Skeletal muscle cell (primary cell): ENCODE measurements at regions not wholly inside any gene's neighbourhood (a gene's known extent, or its start where the extent isn't known, plus 50 kb on each side); places are given as distances from the start of the nearest gene placed in this dataset.
"Not testable (repeated sequence)": the region's sequence is repeated elsewhere in the genome, so short reads cannot be mapped to it uniquely, and the experiment has no call there.

ENCODE experiments used
- DNase-seq: peaks from one replicate; pipeline ENCODE4 v3.0.0-alpha.2; 2010; ENCODE audit warnings: low read depth
- H3K4me3 ChIP-seq: 2 replicates; pipeline ENCODE4 v1.5.1; 2011; ENCODE audit warnings: low read depth, mild to moderate bottlenecking, control low read depth, low read length, moderate library complexity

- not testable (repeated sequence) for H3K4me3 ChIP-seq, DNase-seq
Measured at GRCh38 chrX:76774912-76775311, 347.4 kb downstream of the MAGEE1 start.

- no peak for DNase-seq
- H3K4me3 ChIP-seq = no peak overlapping the region
Measured at GRCh38 chrX:76796311-76796710, 368.8 kb downstream of the MAGEE1 start.

DNA sequence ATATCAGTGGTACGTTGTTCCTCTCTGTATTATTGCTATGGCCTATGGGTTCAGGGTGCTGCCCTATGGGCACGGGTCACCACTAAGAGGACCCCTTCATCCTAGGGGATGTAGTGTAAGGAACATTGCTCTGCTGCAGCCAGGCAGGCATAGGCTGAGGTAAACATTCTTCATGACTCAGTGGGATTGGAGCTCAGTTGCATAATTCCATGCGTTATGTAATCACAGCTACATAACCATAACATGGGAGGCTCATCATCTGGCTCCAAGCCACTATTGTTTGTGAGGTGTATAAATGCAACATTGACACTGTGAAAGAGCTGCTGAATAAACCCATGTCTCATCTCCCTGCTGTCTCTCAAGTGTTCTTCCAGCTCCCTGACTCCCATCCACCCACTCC, 375.2 kb downstream of the MAGEE1 start:
- DNase-seq = no peak
- no peak overlapping the region for H3K4me3 ChIP-seq

DNA sequence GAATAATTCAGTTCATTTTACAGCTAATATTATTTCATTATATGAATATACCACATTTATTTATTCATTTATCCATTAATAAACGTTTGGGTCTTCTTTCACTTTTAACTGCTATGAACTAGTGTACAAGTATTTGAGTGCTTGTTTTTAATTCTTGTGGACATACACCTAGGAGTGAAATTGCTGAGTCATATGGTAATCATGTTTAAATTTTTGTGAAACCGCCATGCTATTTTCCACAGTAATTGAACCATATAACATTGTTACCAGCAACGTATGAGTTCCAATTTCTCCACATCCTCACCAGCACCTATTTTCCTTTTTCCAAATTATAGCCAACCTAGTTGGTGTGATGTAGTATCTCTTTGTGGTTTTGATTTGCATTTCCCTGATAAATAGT, 388.2 kb downstream of the MAGEE1 start:
- no peak overlapping the region for H3K4me3 ChIP-seq
- no peak for DNase-seq

DNA sequence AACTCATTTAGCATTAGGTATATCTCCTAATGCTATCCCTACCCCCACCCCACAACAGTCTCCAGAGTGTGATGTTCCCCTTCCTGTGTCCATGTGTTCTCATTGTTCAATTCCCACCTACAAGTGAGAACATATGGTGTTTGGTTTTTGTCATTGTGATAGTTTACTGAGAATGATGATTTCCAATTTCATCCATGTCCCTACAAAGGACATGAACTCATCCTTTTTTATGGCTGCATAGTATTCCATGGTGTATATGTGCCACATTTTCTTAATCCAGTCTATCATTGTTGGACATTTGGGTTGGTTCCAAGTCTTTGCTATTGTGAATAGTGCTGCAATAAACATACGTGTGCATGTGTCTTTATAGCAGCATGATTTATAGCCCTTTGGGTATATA, 389.8 kb downstream of the MAGEE1 start:
- DNase-seq, H3K4me3 ChIP-seq: not testable (repeated sequence)

GRCh38 chrX:76821276-76821675, 393.8 kb downstream of the MAGEE1 start:
- DNase-seq = no peak
- no peak overlapping the region for H3K4me3 ChIP-seq

DNA sequence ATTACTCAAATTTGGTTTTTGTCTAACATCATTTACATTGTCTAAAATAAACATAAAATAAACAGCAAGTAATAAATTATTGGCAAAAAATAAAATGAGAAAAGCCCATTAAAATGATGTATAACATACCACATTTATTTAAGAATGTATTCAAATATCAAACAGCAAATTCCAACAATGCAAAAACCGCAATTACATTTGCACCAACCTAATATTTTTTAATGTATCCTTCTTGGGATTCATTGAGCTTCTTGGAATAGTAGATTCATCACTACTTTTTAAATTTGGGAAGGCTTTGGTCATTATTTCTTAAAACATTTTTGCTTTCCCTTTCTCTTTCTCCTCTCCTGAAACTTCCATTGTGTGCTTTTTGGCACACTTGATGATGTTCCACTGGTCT, 400.2 kb downstream of the MAGEE1 start:
- DNase-seq = no peak
- no peak overlapping the region for H3K4me3 ChIP-seq

DNA sequence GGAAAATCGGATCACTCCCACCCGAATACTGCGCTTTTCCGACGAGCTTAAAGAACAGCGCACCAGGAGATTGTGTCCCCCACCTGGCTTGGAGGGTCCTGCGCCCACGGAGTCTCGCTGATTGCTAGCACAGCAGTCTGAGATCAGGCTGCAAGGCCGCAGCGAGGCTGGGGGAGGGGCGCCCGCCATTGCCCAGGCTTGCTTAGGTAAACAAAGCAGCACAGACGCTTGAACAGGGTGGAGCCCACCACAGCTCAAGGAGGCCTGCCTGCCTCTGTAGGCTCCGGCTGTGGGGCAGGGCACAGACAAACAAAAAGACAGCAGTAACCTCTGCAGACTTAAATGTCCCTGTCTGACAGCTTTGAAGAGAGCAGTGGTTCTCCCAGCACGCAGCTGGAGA, 413.4 kb downstream of the MAGEE1 start:
- not testable (repeated sequence) for DNase-seq, H3K4me3 ChIP-seq

GRCh38 chrX:76850851-76851250, 423.3 kb downstream of the MAGEE1 start:
- H3K4me3 ChIP-seq = no peak overlapping the region
- DNase-seq = no peak

GRCh38 chrX:76862509-76862908, 435.0 kb downstream of the MAGEE1 start:
- DNase-seq = no peak

DNA sequence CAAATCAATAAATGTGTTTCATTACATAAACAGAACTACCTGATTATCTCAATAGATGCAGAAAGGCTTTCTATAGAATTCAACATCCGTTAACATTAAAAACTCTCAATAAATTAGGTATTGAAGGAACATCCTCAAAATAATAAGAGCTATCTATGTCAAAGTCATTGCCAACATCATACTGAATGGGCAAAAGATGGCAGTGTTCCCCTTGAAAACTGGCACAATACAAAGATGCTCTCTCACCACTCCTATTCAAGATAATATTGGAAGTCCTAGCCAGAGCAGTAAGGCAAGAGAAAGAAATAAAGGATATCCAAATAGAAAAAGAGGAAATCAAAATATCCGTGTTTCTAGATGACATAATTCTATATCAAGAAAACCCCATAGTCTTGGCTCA, 466.4 kb downstream of the MAGEE1 start:
- DNase-seq = no peak
- no peak overlapping the region for H3K4me3 ChIP-seq

More at GRCh38 chrX:76862509-76862908, 435.0 kb downstream of the MAGEE1 start:
- no peak overlapping the region for H3K4me3 ChIP-seq

DNA sequence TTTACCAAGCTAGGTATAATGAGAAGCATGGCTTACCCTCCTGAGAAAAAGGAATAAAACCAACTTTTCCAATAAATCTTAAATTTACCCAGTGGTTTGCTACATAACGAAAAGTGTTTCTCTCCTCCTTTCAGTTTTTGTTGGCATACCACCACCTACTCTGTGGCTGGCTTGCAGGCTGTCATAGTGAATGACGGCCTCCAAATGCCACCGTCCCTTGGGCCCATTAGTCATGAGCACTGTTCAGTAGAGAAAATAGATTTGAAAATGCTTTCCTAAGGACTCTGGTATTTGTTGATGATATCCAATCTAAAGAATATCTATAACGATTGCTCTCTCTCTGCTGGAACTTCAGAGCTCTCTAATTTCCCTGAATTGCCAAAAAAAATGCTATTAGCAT, 488.3 kb downstream of the MAGEE1 start:
- no peak overlapping the region for H3K4me3 ChIP-seq
- no peak for DNase-seq

DNA sequence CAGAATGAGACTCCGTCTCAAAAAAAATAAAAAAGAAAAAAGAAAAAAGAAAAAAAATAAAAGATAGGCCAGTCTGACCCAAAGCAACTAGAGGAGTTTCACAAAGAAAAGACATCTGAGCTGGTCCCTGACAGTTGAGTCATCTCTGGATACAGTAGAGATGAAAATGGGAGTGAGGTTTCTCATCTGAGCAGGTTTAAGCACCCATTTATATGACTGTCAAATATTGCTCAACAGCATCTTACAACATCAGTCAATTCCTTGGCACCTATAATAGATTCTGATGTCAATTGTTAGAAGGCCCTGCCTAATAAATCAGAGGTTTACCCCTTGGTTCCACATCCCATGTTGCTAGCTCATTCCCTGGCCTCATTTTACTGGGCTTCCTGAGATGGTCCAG, 490.5 kb downstream of the MAGEE1 start:
- no peak for DNase-seq
- H3K4me3 ChIP-seq = no peak overlapping the region

DNA sequence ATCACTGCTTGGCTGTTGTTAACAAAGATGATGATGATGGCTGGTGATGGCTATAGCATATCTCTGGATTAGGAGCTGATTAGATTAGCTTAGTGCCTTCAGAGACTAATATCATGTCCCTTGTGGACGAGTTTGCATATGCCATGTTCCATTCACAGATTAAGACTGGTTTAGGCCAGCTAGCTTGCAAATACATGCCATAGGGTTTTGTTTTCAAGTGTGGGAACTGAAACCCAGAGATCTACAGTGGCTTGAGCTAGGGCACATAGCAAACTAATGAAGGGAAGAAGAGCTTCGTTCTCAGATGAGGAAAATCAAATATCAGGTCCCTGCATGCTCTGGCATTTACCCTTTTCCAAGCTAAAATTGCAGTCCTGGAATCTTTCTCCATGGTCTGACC, 492.3 kb downstream of the MAGEE1 start:
- no peak for DNase-seq
- no peak overlapping the region for H3K4me3 ChIP-seq

DNA sequence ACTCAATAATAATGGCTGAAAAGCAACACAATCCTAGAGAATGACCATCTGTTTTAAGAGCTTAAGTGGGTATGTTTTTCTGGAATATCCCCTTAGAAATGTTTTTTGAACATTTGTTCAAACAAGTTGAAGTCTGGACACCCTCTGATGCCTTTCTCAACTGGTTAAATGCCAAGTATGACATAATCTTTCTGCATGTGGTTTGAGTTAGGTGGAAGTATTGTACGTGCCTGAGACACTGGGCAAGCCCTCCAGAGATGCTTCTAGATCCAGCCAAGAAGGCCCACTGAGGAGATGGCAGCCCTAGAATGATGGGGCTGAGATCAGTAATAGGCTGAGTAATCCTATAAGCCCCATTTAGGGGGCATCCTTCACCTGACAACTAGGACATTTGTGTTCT, 493.1 kb downstream of the MAGEE1 start:
- no peak for DNase-seq

DNA sequence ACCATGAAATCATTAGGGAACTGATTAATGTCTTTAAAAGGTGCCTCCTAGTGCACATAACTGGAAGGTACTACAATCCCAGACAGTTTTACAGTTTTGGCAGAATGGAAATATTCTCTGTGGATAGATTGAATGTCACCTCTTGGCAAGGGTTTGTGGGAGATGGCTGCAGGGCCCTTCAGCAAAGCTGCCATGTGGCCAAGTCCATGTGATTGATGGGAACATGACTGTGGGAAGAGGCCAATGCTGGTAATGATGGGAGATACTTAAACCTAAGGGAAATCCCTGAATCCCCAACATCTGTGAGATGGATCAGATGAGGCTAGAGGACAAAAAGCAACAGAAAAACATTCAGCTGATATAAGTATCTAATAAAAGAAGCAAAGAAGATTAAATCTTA, 493.7 kb downstream of the MAGEE1 start:
- H3K4me3 ChIP-seq = no peak overlapping the region
- no peak for DNase-seq

More for the DNA sequence above, 493.1 kb downstream of the MAGEE1 start:
- no peak overlapping the region for H3K4me3 ChIP-seq

DNA sequence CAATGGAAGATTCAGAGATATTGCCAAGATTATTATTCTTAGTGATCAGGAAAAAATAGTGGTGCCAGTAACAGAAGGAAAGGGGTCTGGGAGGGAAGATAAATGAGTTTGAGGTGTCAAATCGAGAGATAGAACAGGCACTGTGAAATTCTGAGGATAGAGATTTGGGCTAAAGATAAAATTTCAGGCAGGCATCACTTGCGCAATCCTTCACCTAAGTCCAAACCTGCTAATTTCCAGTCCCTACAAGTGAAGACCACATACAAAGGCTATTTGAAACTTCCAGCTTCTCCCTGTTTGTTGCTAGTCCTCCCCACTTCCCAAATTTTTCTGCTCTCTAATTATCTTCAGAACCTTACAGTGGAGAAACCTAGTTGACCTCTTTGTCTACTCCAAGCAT, 494.6 kb downstream of the MAGEE1 start:
- no peak for DNase-seq
- H3K4me3 ChIP-seq = no peak overlapping the region

- H3K4me3 ChIP-seq, DNase-seq: not testable (repeated sequence)
Measured at GRCh38 chrX:76924616-76925015, 497.1 kb downstream of the MAGEE1 start.

DNA sequence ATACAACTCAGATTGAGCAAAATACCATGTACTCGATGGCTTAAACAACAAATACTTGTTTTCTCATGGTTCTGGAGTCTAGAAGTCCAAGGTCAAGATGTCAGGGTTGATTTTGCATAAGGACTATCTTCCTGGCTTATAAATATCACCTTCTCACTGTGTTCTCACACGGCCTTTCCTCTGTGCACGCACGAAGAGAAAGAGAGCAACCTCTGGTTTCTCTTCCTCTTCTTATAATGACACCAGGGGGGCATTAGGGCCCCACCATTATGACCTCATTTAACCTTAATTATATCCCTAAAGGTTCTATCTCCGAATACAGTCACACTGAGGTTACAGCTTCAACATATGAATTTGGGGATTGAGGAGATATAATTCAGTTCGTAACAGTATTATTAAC, 504.0 kb downstream of the MAGEE1 start:
- H3K4me3 ChIP-seq = no peak overlapping the region
- DNase-seq = no peak

DNA sequence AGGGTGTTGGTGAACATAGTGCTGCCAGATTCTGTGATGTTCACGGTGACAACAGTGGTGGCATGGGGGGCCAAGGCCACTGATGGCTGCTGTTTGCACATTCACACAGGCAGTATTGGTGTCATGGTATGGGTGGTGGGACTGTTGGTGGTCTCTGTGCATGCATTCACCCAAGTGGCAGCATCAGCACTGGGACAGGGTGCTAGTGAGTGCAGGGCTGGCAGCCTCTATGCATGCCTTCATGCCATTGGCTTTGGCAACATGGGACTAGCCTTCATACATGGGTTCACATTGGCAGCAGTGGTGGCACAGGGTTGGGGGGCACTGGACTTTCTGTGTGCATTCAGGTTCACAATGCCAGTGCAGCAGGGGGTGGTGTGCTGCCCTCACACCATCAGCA, 489.7 kb upstream of the FGF16 start:
- H3K4me3 ChIP-seq = no peak overlapping the region
- DNase-seq = no peak

DNA sequence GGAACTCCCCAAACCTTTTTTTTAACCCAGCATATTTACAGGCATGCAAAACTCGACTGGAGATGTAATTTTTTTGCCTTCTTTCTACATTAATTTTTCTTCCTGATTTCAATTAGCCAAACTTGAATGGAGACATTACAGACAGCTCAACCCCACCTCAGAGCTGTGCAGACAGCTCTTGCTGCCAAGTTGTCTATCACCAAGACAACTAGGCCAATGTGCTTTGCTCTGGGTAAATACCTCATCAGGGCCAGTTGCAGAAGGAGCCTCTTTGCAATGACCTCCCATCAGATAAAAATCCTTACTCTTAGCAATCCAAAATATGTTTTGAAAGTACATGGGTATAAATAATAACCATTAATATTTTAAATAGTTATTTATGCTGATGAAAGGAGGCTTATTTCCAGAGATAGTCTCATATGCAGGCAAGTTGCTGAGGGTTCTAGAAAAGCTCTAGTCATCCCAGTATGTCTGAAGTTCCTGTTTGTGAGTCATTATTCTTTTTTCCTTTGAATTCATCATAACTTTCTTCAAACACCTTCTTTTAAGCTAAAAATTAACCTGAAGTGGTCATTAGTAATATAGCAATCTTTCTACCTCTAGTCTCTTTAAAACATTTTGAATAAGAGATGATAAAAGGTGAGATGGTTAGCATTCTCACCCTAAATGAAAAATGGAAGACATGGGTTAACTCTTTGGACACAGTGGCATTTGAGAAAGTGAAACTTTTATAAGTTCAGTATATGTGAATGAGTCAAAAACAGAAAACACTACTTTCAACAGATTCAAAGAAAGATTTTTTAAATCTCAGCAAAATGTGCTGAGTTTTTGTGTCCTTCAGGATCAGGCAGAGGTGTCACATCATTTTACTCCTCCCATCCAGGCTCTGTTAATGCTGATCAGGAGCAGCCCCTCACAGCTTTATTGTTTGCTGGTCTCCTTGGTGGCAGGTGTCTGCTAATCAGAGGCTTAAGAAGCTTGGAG, 475.5 kb upstream of the FGF16 start:
- no peak overlapping the region for H3K4me3 ChIP-seq
- DNase-seq = no peak
